ENCODE measurements at regions not wholly inside any gene's neighbourhood (a gene's known extent, or its start where the extent isn't known, plus 50 kb on each side); places are given as distances from the start of the nearest gene placed in this dataset.

GRCh38 chr12:107545737-107546353, 139.8 kb upstream of the PWP1 start:
- no peak overlapping the region for H3K4me3 ChIP-seq (ENCODE audit: low read depth, low read length, poor library complexity, severe bottlenecking)
- H2AFZ ChIP-seq (ENCODE audit: low read length), result no peak overlapping the region
- H3K4me2 ChIP-seq (ENCODE audit: low read length), result no peak overlapping the region

DNA sequence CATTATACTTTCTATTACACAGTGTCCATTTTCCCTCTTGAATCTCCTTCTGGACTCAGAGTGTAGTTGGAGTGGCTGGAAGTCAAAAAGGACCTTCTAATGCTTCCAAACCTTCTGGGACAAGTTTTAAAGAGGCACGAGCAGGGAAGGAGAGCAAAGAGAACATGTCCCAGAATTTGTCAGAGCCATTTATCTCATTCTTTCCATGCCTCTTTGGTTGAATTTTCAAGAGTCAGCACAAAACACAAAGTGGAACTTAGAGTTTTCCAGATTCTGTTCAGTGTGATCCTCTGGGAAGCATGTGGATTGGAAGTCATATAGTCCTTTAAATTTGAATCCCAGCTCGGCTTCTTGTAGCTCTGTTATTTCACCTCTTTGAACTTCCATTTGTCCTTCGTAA, 138.2 kb upstream of the PWP1 start:
- H3F3A ChIP-seq (ENCODE audit: insufficient read depth, low read length), result no peaks in the 10 kb centered on the region
- no peak overlapping the region for H3K4me3 ChIP-seq (ENCODE audit: low read depth, low read length, poor library complexity, severe bottlenecking)
- H3K36me3 ChIP-seq (ENCODE audit: insufficient read depth, low read length), result no peaks in the 10 kb centered on the region
- H3K27ac ChIP-seq (ENCODE audit: low read depth, low read length, poor library complexity, severe bottlenecking), result no peak overlapping the region
- H3K9me2 ChIP-seq (ENCODE audit: low read depth, low read length), result no peaks in the 10 kb centered on the region
- no peaks in the 10 kb centered on the region for H3K4me1 ChIP-seq (ENCODE audit: insufficient read depth, low read length, severe bottlenecking)
- H3K27me3 ChIP-seq (ENCODE audit: insufficient read depth, low read length), result no peaks in the 10 kb centered on the region
- H4K20me1 ChIP-seq (ENCODE audit: insufficient read depth, low read length), result no peaks in the 10 kb centered on the region
- no peak for TF ChIP-seq EZH2 (IDR thresholded peaks at IDR 0.05; ENCODE audit: borderline replicate concordance, low read length)
- TF ChIP-seq, protein P1, sequence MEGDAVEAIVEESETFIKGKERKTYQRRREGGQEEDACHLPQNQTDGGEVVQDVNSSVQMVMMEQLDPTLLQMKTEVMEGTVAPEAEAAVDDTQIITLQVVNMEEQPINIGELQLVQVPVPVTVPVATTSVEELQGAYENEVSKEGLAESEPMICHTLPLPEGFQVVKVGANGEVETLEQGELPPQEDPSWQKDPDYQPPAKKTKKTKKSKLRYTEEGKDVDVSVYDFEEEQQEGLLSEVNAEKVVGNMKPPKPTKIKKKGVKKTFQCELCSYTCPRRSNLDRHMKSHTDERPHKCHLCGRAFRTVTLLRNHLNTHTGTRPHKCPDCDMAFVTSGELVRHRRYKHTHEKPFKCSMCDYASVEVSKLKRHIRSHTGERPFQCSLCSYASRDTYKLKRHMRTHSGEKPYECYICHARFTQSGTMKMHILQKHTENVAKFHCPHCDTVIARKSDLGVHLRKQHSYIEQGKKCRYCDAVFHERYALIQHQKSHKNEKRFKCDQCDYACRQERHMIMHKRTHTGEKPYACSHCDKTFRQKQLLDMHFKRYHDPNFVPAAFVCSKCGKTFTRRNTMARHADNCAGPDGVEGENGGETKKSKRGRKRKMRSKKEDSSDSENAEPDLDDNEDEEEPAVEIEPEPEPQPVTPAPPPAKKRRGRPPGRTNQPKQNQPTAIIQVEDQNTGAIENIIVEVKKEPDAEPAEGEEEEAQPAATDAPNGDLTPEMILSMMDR (IDR thresholded peaks at IDR 0.05; ENCODE audit: low read length), result no peak
- H2AFZ ChIP-seq (ENCODE audit: low read length), result no peak overlapping the region
- no peaks in the 10 kb centered on the region for H3K9me3 ChIP-seq (ENCODE audit: low read length)
- no peaks in the 10 kb centered on the region for H3K79me2 ChIP-seq (ENCODE audit: insufficient read depth, low read length)
- H3K9ac ChIP-seq (ENCODE audit: low read length), result no peak overlapping the region
- no peak overlapping the region for H3K4me2 ChIP-seq (ENCODE audit: low read length)

More at GRCh38 chr12:107545737-107546353, 139.8 kb upstream of the PWP1 start:
- TF ChIP-seq, protein P1 (IDR thresholded peaks at IDR 0.05; ENCODE audit: low read length), result no peak
- TF ChIP-seq EZH2 (IDR thresholded peaks at IDR 0.05; ENCODE audit: borderline replicate concordance, low read length), result no peak
- H3K27me3 ChIP-seq (ENCODE audit: insufficient read depth, low read length), result no peaks in the 10 kb centered on the region
- H3F3A ChIP-seq (ENCODE audit: insufficient read depth, low read length), result no peaks in the 10 kb centered on the region
- no peaks in the 10 kb centered on the region for H3K9me2 ChIP-seq (ENCODE audit: low read depth, low read length)
- H3K4me1 ChIP-seq (ENCODE audit: insufficient read depth, low read length, severe bottlenecking), result no peaks in the 10 kb centered on the region
- H3K36me3 ChIP-seq (ENCODE audit: insufficient read depth, low read length), result no peaks in the 10 kb centered on the region
- no peaks in the 10 kb centered on the region for H4K20me1 ChIP-seq (ENCODE audit: insufficient read depth, low read length)
- H3K9ac ChIP-seq (ENCODE audit: low read length), result no peak overlapping the region
- H3K79me2 ChIP-seq (ENCODE audit: insufficient read depth, low read length), result no peaks in the 10 kb centered on the region
- no peak overlapping the region for H3K27ac ChIP-seq (ENCODE audit: low read depth, low read length, poor library complexity, severe bottlenecking)
- no peaks in the 10 kb centered on the region for H3K9me3 ChIP-seq (ENCODE audit: low read length)

DNA sequence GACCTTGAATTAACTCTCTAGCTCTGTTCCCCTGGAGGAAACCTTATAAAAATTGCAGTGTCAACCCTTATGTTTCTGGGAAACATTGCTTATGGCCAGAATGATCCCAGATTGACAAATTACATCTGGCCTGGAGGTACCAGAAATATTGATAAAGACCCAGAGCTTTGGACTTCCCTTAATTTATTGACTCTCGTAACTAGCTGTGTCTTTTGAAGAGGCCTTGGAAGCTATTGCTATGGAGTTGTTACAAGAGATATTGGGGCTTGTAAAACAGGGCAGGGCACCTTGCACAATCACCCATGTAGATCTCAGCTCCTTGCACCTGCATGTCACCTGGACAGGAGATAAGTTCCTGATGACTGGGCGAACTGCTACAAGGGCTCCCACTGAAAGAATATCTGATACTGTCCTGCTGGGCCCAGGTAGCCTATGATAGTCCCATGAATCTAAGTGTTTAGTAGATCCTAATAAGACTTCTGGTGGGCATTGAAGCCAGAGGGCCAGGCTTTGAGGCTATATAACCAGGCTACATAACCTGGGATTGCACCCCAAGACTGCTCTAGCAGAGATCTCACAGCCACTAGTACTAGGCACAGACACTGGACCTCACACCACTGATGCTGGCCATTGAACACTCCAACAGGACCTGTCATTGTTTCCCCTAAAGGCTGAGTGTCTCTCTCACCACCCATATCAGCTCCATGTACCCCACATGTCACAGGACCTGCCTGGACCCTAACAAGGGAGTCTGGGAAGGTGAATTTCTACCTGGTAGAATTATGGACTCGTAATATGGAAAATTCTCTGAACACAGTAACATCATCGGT, 135.7 kb upstream of the PWP1 start:
- Histone ChIP-seq H3F3A (ENCODE audit: insufficient read depth, low read length) (no peaks in the 10 kb centered on the region), H2AFZ (ENCODE audit: low read length) (no peak overlapping the region), H3K4me2 (ENCODE audit: low read length) (no peak overlapping the region), H3K9me3 (ENCODE audit: low read length) (no peaks in the 10 kb centered on the region), H3K4me1 (ENCODE audit: insufficient read depth, low read length, severe bottlenecking) (no peaks in the 10 kb centered on the region), H4K20me1 (ENCODE audit: insufficient read depth, low read length) (no peaks in the 10 kb centered on the region), H3K9me2 (ENCODE audit: low read depth, low read length) (no peaks in the 10 kb centered on the region), H3K36me3 (ENCODE audit: insufficient read depth, low read length) (no peaks in the 10 kb centered on the region), H3K9ac (ENCODE audit: low read length) (no peak overlapping the region), H3K27ac (ENCODE audit: low read depth, low read length, poor library complexity, severe bottlenecking) (no peak overlapping the region), H3K79me2 (ENCODE audit: insufficient read depth, low read length) (no peaks in the 10 kb centered on the region), H3K4me3 (ENCODE audit: low read depth, low read length, poor library complexity, severe bottlenecking) (no peak overlapping the region), H3K27me3 (ENCODE audit: insufficient read depth, low read length) (no peaks in the 10 kb centered on the region)
- TF ChIP-seq, protein P1 (IDR thresholded peaks at IDR 0.05; ENCODE audit: low read length), result no peak
- TF ChIP-seq EZH2 (IDR thresholded peaks at IDR 0.05; ENCODE audit: borderline replicate concordance, low read length), result no peak

Measured in OCI-LY1 (cell line).